OCI-LY1 (cell line): ENCODE measurements at regions not wholly inside any gene's neighbourhood (a gene's known extent, or its start where the extent isn't known, plus 50 kb on each side); places are given as distances from the start of the nearest gene placed in this dataset.

Experiments
- CTCF ChIP-seq: fragments of 200-600 bp; sonication (generic), shearing (Covaris generic); IDR thresholded peaks from 2 replicates; pipeline ENCODE4 v1.5.1; 2017; ENCODE audit warnings: mild to moderate bottlenecking, antibody characterized with exemption, low read length, moderate library complexity, mixed read lengths
- EZH2 ChIP-seq: fragments of 200-600 bp; sonication (generic), shearing (Covaris generic); IDR thresholded peaks from 2 replicates; pipeline ENCODE4 v1.8.0; 2017; ENCODE audit warnings: borderline replicate concordance, mixed run types, mild to moderate bottlenecking, antibody characterized with exemption, low read length, moderate library complexity, mixed read lengths

GRCh38 chr4:41432881-41433280, 105.1 kb upstream of the LIMCH1 start:
- no peak for TF ChIP-seq CTCF
- no peak for TF ChIP-seq EZH2
